A673 (cell line): ENCODE measurements at regions not wholly inside any gene's neighbourhood (a gene's known extent, or its start where the extent isn't known, plus 50 kb on each side); places are given as distances from the start of the nearest gene placed in this dataset.

Experiments
- CTCF ChIP-seq: fragments of 300-800, 200-600 bp; sonication (generic); conservative IDR thresholded peaks from 2 replicates; pipeline ENCODE4 v1.5.1; 2017; ENCODE audit warnings: low read depth, mild to moderate bottlenecking, antibody characterized with exemption, low read length, moderate library complexity, mixed read lengths
- EZH2 ChIP-seq: fragments of 200-600 bp; sonication (generic); IDR thresholded peaks from 2 replicates; pipeline ENCODE4 v1.6.1; 2017; ENCODE audit warnings: borderline replicate concordance, low read depth, mild to moderate bottlenecking, mixed read lengths, antibody characterized with exemption, low read length; ENCODE audit not compliant: poor library complexity, severe bottlenecking

GRCh38 chr2:116706396-116706795 lies 1108.1 kb upstream of the DDX18 start:
- TF ChIP-seq CTCF (no peak), EZH2 (no peak)
